ENCODE measurements at regions not wholly inside any gene's neighbourhood (a gene's known extent, or its start where the extent isn't known, plus 50 kb on each side); places are given as distances from the start of the nearest gene placed in this dataset.

DNA sequence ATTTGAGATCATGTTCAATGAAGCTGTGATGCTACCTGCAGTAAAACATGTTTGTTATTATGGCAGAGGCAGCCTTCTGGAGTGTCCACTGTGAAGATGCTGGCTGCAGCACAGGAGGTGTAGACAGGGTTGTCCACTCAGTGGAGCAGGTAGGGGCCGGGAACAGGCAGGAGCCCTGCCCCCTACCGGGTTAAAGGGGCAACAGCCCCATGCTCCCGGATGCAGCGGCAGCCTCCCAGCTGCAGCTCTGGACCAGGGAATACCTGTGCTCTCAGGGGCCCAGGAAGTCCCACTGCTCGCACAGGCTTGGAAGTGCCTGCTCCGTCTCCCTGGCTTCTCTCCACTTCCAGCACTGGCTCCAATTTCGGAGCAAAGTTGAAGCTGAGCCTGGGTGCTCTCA lies 401.6 kb downstream of the FOXG1 start:
- no peak overlapping the region for H3K27ac Mint-ChIP-seq
- WGBS, 2 experiments (ENCODE audit: insufficient coverage in 1 of 2, insufficient read length in 1 of 2): 92 to 100% methylated on average over 2 to 7 of the region's 7 CpGs
- no peaks in the 10 kb centered on the region for H3K27me3 Mint-ChIP-seq (ENCODE audit: insufficient read depth)
- no peaks in the 10 kb centered on the region for H3K9me3 Mint-ChIP-seq
- Histone ChIP-seq H3K27me3 (ENCODE audit: control insufficient read depth, insufficient read depth, low read length, poor library complexity, severe bottlenecking) (no peaks in the 10 kb centered on the region), H3K4me3 (ENCODE audit: low read length) (no peak overlapping the region), H3K9me3 (ENCODE audit: control insufficient read depth, low read length) (no peaks in the 10 kb centered on the region), H3K27ac (ENCODE audit: low read depth, low read length) (no peak overlapping the region), H3K4me1 (ENCODE audit: control insufficient read depth, insufficient read depth, low read length) (no peaks in the 10 kb centered on the region), H3K9ac (ENCODE audit: extremely low read depth, low read length, poor library complexity, severe bottlenecking) (no peak overlapping the region), H3K36me3 (ENCODE audit: control insufficient read depth, insufficient read depth, low read length) (no peaks in the 10 kb centered on the region)
- DNase-seq: peak; percentile 79
- H3K4me1 Mint-ChIP-seq: no peaks in the 10 kb centered on the region
- TF ChIP-seq, protein P1, sequence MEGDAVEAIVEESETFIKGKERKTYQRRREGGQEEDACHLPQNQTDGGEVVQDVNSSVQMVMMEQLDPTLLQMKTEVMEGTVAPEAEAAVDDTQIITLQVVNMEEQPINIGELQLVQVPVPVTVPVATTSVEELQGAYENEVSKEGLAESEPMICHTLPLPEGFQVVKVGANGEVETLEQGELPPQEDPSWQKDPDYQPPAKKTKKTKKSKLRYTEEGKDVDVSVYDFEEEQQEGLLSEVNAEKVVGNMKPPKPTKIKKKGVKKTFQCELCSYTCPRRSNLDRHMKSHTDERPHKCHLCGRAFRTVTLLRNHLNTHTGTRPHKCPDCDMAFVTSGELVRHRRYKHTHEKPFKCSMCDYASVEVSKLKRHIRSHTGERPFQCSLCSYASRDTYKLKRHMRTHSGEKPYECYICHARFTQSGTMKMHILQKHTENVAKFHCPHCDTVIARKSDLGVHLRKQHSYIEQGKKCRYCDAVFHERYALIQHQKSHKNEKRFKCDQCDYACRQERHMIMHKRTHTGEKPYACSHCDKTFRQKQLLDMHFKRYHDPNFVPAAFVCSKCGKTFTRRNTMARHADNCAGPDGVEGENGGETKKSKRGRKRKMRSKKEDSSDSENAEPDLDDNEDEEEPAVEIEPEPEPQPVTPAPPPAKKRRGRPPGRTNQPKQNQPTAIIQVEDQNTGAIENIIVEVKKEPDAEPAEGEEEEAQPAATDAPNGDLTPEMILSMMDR (conservative IDR thresholded peaks at IDR 0.05): peak; percentile 60
- no peak overlapping the region for H3K4me3 Mint-ChIP-seq
- H3K36me3 Mint-ChIP-seq (ENCODE audit: low read depth): no peaks in the 10 kb centered on the region

DNA sequence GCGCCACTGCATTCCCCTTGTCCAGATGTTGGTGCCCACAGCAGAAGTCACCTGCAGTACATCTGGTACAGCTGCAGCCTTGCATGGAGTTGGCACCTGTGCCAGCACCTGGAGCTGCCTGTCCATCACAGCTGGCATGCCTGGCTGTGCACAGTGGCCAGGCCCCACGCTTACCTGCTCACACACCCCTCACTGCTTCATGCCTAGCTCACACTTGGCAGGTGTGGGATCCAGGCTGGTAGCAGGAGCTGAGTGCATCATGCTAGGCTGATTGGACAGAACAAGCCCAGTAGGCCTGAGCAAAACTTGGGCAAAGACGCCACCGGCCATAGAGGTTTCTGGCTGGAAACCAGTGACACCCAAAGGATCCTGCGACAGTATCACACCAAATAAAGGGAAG lies 402.8 kb downstream of the FOXG1 start:
- TF ChIP-seq, protein P1 (conservative IDR thresholded peaks at IDR 0.05): no peak
- Mint-ChIP-seq H3K36me3 (ENCODE audit: low read depth) (no peaks in the 10 kb centered on the region), H3K27ac (no peak overlapping the region), H3K9me3 (peaks cover 4% of the 10 kb centered on the region), H3K4me1 (no peaks in the 10 kb centered on the region), H3K4me3 (no peak overlapping the region), H3K27me3 (ENCODE audit: insufficient read depth) (no peaks in the 10 kb centered on the region)
- H3K4me1 ChIP-seq (ENCODE audit: control insufficient read depth, insufficient read depth, low read length): no peaks in the 10 kb centered on the region
- no peaks in the 10 kb centered on the region for H3K27me3 ChIP-seq (ENCODE audit: control insufficient read depth, insufficient read depth, low read length, poor library complexity, severe bottlenecking)
- H3K9ac ChIP-seq (ENCODE audit: extremely low read depth, low read length, poor library complexity, severe bottlenecking): no peak overlapping the region
- H3K36me3 ChIP-seq (ENCODE audit: control insufficient read depth, insufficient read depth, low read length): no peaks in the 10 kb centered on the region
- no peaks in the 10 kb centered on the region for H3K9me3 ChIP-seq (ENCODE audit: control insufficient read depth, low read length)
- 69 to 80% methylated on average over 3 to 5 of the region's 5 CpGs for WGBS, 2 experiments (ENCODE audit: insufficient coverage in 1 of 2, insufficient read length in 1 of 2)
- no peak overlapping the region for H3K27ac ChIP-seq (ENCODE audit: low read depth, low read length)
- no peak for DNase-seq
- no peak overlapping the region for H3K4me3 ChIP-seq (ENCODE audit: low read length)

DNA sequence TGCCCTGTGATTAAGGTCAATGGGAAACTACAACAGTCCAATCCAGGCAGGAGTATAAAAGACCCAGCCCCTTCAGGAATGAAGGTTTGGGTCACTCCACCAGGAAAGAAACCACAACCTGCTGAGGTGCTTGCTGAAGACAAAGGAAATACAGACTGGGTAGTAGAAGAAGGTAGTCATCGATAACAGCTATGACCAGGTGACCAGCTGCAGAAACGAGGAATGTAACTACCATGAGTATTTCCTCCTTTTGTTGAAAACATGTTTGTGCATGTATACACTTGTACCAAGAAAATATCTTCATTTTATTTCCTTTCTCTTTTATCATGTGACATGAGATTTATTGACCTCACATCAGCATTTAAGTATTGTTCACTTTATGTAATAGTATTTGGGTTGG lies 409.1 kb downstream of the FOXG1 start:
- H3K9me3 ChIP-seq (ENCODE audit: control insufficient read depth, low read length): no peaks in the 10 kb centered on the region
- TF ChIP-seq, protein P1 (conservative IDR thresholded peaks at IDR 0.05): no peak
- Mint-ChIP-seq H3K9me3 (peaks cover 4% of the 10 kb centered on the region), H3K27ac (no peak overlapping the region), H3K27me3 (ENCODE audit: insufficient read depth) (peaks cover 2% of the 10 kb centered on the region), H3K36me3 (ENCODE audit: low read depth) (no peaks in the 10 kb centered on the region), H3K4me3 (no peak overlapping the region), H3K4me1 (no peaks in the 10 kb centered on the region)
- H3K27me3 ChIP-seq (ENCODE audit: control insufficient read depth, insufficient read depth, low read length, poor library complexity, severe bottlenecking): no peaks in the 10 kb centered on the region
- no peak overlapping the region for H3K9ac ChIP-seq (ENCODE audit: extremely low read depth, low read length, poor library complexity, severe bottlenecking)
- no peaks in the 10 kb centered on the region for H3K36me3 ChIP-seq (ENCODE audit: control insufficient read depth, insufficient read depth, low read length)
- H3K27ac ChIP-seq (ENCODE audit: low read depth, low read length): no peak overlapping the region
- no peaks in the 10 kb centered on the region for H3K4me1 ChIP-seq (ENCODE audit: control insufficient read depth, insufficient read depth, low read length)
- 93% methylated on average over 2 of the region's 2 CpGs; no CpG with 5 or more reads in 1 of the 2 experiments for WGBS, 2 experiments (ENCODE audit: insufficient coverage in 1 of 2, insufficient read length in 1 of 2)
- H3K4me3 ChIP-seq (ENCODE audit: low read length): no peak overlapping the region
- no peak for DNase-seq
